H1 (cell line): ENCODE measurements at regions not wholly inside any gene's neighbourhood (a gene's known extent, or its start where the extent isn't known, plus 50 kb on each side); places are given as distances from the start of the nearest gene placed in this dataset.

Experiments
- CTCF ChIA-PET: fragments of 300-600 bp; sonication (Branson Sonifier 250); formaldehyde crosslinking; loops from one replicate; lab custom pipeline; 2021; ENCODE audit not compliant: partially characterized antibody; lab: Charles Lee
- POLR2A ChIA-PET: fragments of 300-600 bp; sonication (Branson Sonifier 250); formaldehyde crosslinking; loops from one replicate; lab custom pipeline; 2021; ENCODE audit warnings: inconsistent platforms; ENCODE audit not compliant: partially characterized antibody; lab: Charles Lee
- DNase-seq, 2 experiments: peaks; one replicate each; pipeline versions ENCODE4 v3.0.0 to v3.0.0-alpha.2; 2010 to 2022; ENCODE audit warnings: low spot score in 2 of 2, low read depth in 1 of 2, mixed read lengths in 1 of 2
- FAIRE-seq: peaks from 2 replicates; lab custom pipeline; 2011; peaks lifted over from hg19 to GRCh38; lab: Jason Lieb, UNC
- H2AFZ ChIP-seq: 2 replicates; pipeline ENCODE4 v1.8.1; 2012; ENCODE audit warnings: low read length, inconsistent platforms
- H2AK5ac ChIP-seq: 2 replicates; pipeline ENCODE4 v1.6.1; 2013; ENCODE audit warnings: low read depth, low read length
- H2BK120ac ChIP-seq: replicated peaks from 2 replicates; pipeline ENCODE3; 2013; ENCODE audit warnings: low read depth, low read length, inconsistent platforms
- H2BK12ac ChIP-seq: 2 replicates; pipeline ENCODE4 v1.6.1; 2013; ENCODE audit warnings: low read depth, low read length
- H2BK15ac ChIP-seq: 2 replicates; pipeline ENCODE4 v1.6.1; 2013; ENCODE audit warnings: low read length
- H2BK20ac ChIP-seq: 2 replicates; pipeline ENCODE4 v1.6.1; 2013; ENCODE audit warnings: low read length
- H2BK5ac ChIP-seq: 2 replicates; pipeline ENCODE4 v1.6.1; 2013; ENCODE audit warnings: low read depth, low read length
- H3K14ac ChIP-seq: 2 replicates; pipeline ENCODE4 v1.6.1; 2013; ENCODE audit warnings: inconsistent platforms; ENCODE audit not compliant: insufficient read length
- H3K18ac ChIP-seq: 2 replicates; pipeline ENCODE4 v1.6.1; 2013; ENCODE audit warnings: low read length; ENCODE audit errors: extremely low read depth
- H3K23ac ChIP-seq: 2 replicates; pipeline ENCODE4 v1.6.1; 2013; ENCODE audit warnings: inconsistent platforms; ENCODE audit not compliant: insufficient read length
- H3K23me2 ChIP-seq: 2 replicates; pipeline ENCODE4 v1.6.1; 2013; ENCODE audit warnings: low read depth, low read length
- H3K27ac ChIP-seq: 2 replicates; pipeline ENCODE4 v1.6.1; 2011; ENCODE audit warnings: low read depth, low read length, inconsistent platforms
- H3K27me3 ChIP-seq, 4 experiments: replicated peaks in 1 of 4; 1 replicate in 1 of 4; 2 replicates in 3 of 4; pipeline versions ENCODE4 v1.6.1 to v1.8.1; 2011 to 2013; ENCODE audit warnings: low read length in 3 of 4, mild to moderate bottlenecking in 3 of 4, inconsistent platforms in 2 of 4, mixed read lengths in 2 of 4, moderate library complexity in 1 of 4; ENCODE audit not compliant: control insufficient read depth in 3 of 4, insufficient read depth in 3 of 4; ENCODE audit errors: extremely low read depth in 1 of 4
- H3K36me3 ChIP-seq, 4 experiments: 2 replicates each; pipeline versions ENCODE4 v1.6.1 to v1.8.1; 2011 to 2013; ENCODE audit warnings: mild to moderate bottlenecking in 4 of 4, low read length in 3 of 4, moderate library complexity in 2 of 4, control low read depth in 1 of 4, inconsistent platforms in 1 of 4; ENCODE audit not compliant: insufficient read depth in 4 of 4, control insufficient read depth in 2 of 4
- H3K4ac ChIP-seq: replicated peaks from 2 replicates; pipeline ENCODE3; 2013; ENCODE audit warnings: low read length, low read depth, mixed read lengths, inconsistent platforms; ENCODE audit not compliant: insufficient read length
- H3K4me1 ChIP-seq, 4 experiments: replicated peaks in 1 of 4; 1 replicate in 1 of 4; 2 replicates in 3 of 4; pipeline versions ENCODE4 v1.6.1 to v1.8.1; 2011 to 2013; ENCODE audit warnings: low read length in 3 of 4, inconsistent platforms in 2 of 4, mixed read lengths in 1 of 4; ENCODE audit not compliant: insufficient read depth in 4 of 4, control insufficient read depth in 3 of 4
- H3K4me2 ChIP-seq, 2 experiments: 2 replicates each; pipeline versions ENCODE4 v1.6.1 to v1.8.1; 2011 to 2013; ENCODE audit warnings: low read depth in 2 of 2, low read length in 2 of 2, control low read depth in 1 of 2, inconsistent platforms in 1 of 2, mild to moderate bottlenecking in 1 of 2; ENCODE audit not compliant: insufficient read depth in 1 of 2
- H3K4me3 ChIP-seq, 4 experiments: fragments of 200-600, 300-600 bp in 1 of 4; sonication (generic), shearing (Covaris generic), sonication (Bioruptor Twin) in 1 of 4; 2 replicates each; pipeline versions ENCODE4 v1.5.1 to v1.8.1; 2011 to 2016; ENCODE audit warnings: low read length in 4 of 4, low read depth in 3 of 4, control low read depth in 2 of 4, inconsistent platforms in 2 of 4, mild to moderate bottlenecking in 2 of 4, mixed read lengths in 1 of 4, moderate library complexity in 1 of 4; ENCODE audit not compliant: insufficient read depth in 2 of 4; ENCODE audit errors: extremely low read depth in 1 of 4
- H3K56ac ChIP-seq: replicated peaks from 2 replicates; pipeline ENCODE3; 2013; ENCODE audit warnings: low read depth, mild to moderate bottlenecking, mixed read lengths, low read length, inconsistent platforms; ENCODE audit not compliant: insufficient read length
- H3K79me1 ChIP-seq: 2 replicates; pipeline ENCODE4 v1.6.1; 2013; ENCODE audit warnings: low read depth, low read length, control low read depth
- H3K79me2 ChIP-seq, 2 experiments: 2 replicates each; pipeline versions ENCODE4 v1.6.1 to v1.8.1; 2012 to 2013; ENCODE audit warnings: low read length in 2 of 2, mild to moderate bottlenecking in 2 of 2, inconsistent platforms in 1 of 2; ENCODE audit not compliant: insufficient read depth in 2 of 2, control insufficient read depth in 1 of 2
- H3K9ac ChIP-seq, 4 experiments: replicated peaks in 1 of 4; 1 replicate in 1 of 4; 2 replicates in 3 of 4; pipeline versions ENCODE4 v1.6.1 to v1.8.1; 2011 to 2013; ENCODE audit warnings: low read depth in 3 of 4, low read length in 3 of 4, control low read depth in 2 of 4, mild to moderate bottlenecking in 2 of 4, moderate library complexity in 2 of 4, inconsistent platforms in 1 of 4; ENCODE audit errors: extremely low read depth in 1 of 4
- H3K9me3 ChIP-seq, 2 experiments: 2 replicates each; pipeline versions ENCODE4 v1.6.1 to v1.8.1; 2012 to 2013; ENCODE audit warnings: mild to moderate bottlenecking in 2 of 2, moderate library complexity in 2 of 2, control low read depth in 1 of 2, inconsistent platforms in 1 of 2, low read depth in 1 of 2, low read length in 1 of 2, mixed read lengths in 1 of 2; ENCODE audit not compliant: insufficient read depth in 2 of 2
- H4K20me1 ChIP-seq, 2 experiments: replicated peaks in 1 of 2; 2 replicates each; pipeline versions ENCODE3 to v1.8.1; 2011 to 2013; ENCODE audit warnings: inconsistent platforms in 2 of 2, low read length in 2 of 2, mild to moderate bottlenecking in 1 of 2; ENCODE audit not compliant: insufficient read depth in 2 of 2, control insufficient read depth in 1 of 2
- H4K5ac ChIP-seq: 2 replicates; pipeline ENCODE4 v1.6.1; 2013; ENCODE audit warnings: low read length, low read depth, mixed read lengths, inconsistent platforms; ENCODE audit not compliant: insufficient read length
- H4K8ac ChIP-seq: 2 replicates; pipeline ENCODE4 v1.8.0; 2013; ENCODE audit warnings: mild to moderate bottlenecking, moderate library complexity, low read length, inconsistent platforms; ENCODE audit not compliant: insufficient read depth; ENCODE audit errors: extremely low read depth
- H4K91ac ChIP-seq: replicated peaks from 2 replicates; pipeline ENCODE3; 2013; ENCODE audit warnings: low read length, mixed read lengths, inconsistent platforms; ENCODE audit not compliant: insufficient read length
- BACH1 ChIP-seq: IDR thresholded peaks from 2 replicates; pipeline ENCODE4 v1.6.1; 2012; ENCODE audit warnings: low read length, improper control_type of control experiment
- CBX5 ChIP-seq: fragments of 300-800, 300-1000 bp; sonication (generic); IDR thresholded peaks from 2 replicates; pipeline ENCODE4 v1.7.1; 2016; ENCODE audit warnings: antibody characterized with exemption, low read length, low read depth
- CEBPB ChIP-seq: IDR thresholded peaks from 2 replicates; pipeline ENCODE4 v1.6.1; 2012; ENCODE audit warnings: low read depth, low read length
- CHD2 ChIP-seq: IDR thresholded peaks from 2 replicates; pipeline ENCODE4 v1.6.1; 2012; ENCODE audit warnings: low read length, improper control_type of control experiment
- EGR1 ChIP-seq: IDR thresholded peaks from 2 replicates; pipeline ENCODE4 v1.6.1; 2011; ENCODE audit warnings: low read depth, low read length, borderline replicate concordance
- EZH2 ChIP-seq: fragments of 200-600 bp; sonication (generic); IDR thresholded peaks from 2 replicates; pipeline ENCODE4 v1.7.1; 2012; ENCODE audit warnings: low read depth, mild to moderate bottlenecking, moderate library complexity, low read length, inconsistent platforms; ENCODE audit not compliant: severe bottlenecking
- GABPA ChIP-seq: IDR thresholded peaks from 2 replicates; pipeline ENCODE4 v1.6.1; 2011; ENCODE audit warnings: mild to moderate bottlenecking, low read length, moderate library complexity, borderline replicate concordance; ENCODE audit not compliant: insufficient read depth
- GTF2F1 ChIP-seq: IDR thresholded peaks from 2 replicates; pipeline ENCODE4 v1.6.1; 2012; ENCODE audit warnings: low read depth, low read length, improper control_type of control experiment, borderline replicate concordance
- HDAC6 ChIP-seq: IDR thresholded peaks from one replicate; pipeline ENCODE4 v1.7.1; 2012; ENCODE audit warnings: low read depth, mild to moderate bottlenecking, inconsistent platforms, low read length, moderate library complexity
- JUND ChIP-seq: IDR thresholded peaks from 2 replicates; pipeline ENCODE4 v1.6.1; 2011; ENCODE audit warnings: mild to moderate bottlenecking, improper control_type of control experiment, low read length
- NRF1 ChIP-seq: IDR thresholded peaks from 2 replicates; pipeline ENCODE4 v1.6.1; 2011; ENCODE audit warnings: mild to moderate bottlenecking, low read depth, low read length, improper control_type of control experiment
- POU5F1 ChIP-seq: IDR thresholded peaks from 2 replicates; pipeline ENCODE4 v1.6.1; 2011; ENCODE audit warnings: low read depth, mild to moderate bottlenecking, low read length, moderate library complexity
- SP4 ChIP-seq: IDR thresholded peaks from 2 replicates; pipeline ENCODE4 v1.6.1; 2012; ENCODE audit warnings: low read length, inconsistent platforms
- USF2 ChIP-seq: IDR thresholded peaks from 2 replicates; pipeline ENCODE4 v1.6.1; 2011; ENCODE audit warnings: low read length, improper control_type of control experiment
- ZNF274 ChIP-seq: IDR thresholded peaks from 2 replicates; pipeline ENCODE4 v1.7.0; 2012; ENCODE audit warnings: low read length, borderline replicate concordance; ENCODE audit errors: extremely low read depth
- WGBS, 2 experiments: shearing (Covaris generic) in 1 of 2; methylation state at CpG; one replicate each; pipeline versions ENCODE4 v1.1.6 to v1.1.7; 2013 to 2015; ENCODE audit warnings: low lambda C conversion rate in 2 of 2, mixed read lengths in 2 of 2, inconsistent platforms in 1 of 2, low coverage in 1 of 2, missing lambda C conversion rate in 1 of 2; ENCODE audit not compliant: insufficient replicate concordance in 2 of 2, insufficient coverage in 1 of 2, insufficient read length in 1 of 2; ENCODE audit errors: extremely low coverage in 1 of 2, missing lambda C conversion rate in 1 of 2; 5-methylcytosine and 5-hydroxymethylcytosine counted together

- no peak overlapping the region for H2BK5ac ChIP-seq
- no peaks in the 10 kb centered on the region for H3K36me3 ChIP-seq
- no peaks in the 10 kb centered on the region for H4K20me1 ChIP-seq
- ChIA-PET CTCF (interaction anchor here (0.9 kb wide), 1 partner anchor 160 kb away, joined by 4 read pairs; no protein-coding TSS in a partner anchor), POLR2A (no interaction called here)
- H3K4me2 ChIP-seq, result no peak overlapping the region
- no peaks in the 10 kb centered on the region for H3K9me3 ChIP-seq
- H3K9ac ChIP-seq, result no peak overlapping the region
- no peak overlapping the region for H3K4me3 ChIP-seq
- no peaks in the 10 kb centered on the region for H3K79me1 ChIP-seq
- H2AK5ac ChIP-seq, result no peak overlapping the region
- no peak overlapping the region for H3K56ac ChIP-seq
- H4K5ac ChIP-seq, result no peak overlapping the region
- H2BK12ac ChIP-seq, result no peak overlapping the region
- no peak overlapping the region for H2BK20ac ChIP-seq
- no peaks in the 10 kb centered on the region for H3K79me2 ChIP-seq
- H3K23me2 ChIP-seq, result no peaks in the 10 kb centered on the region
- no peaks in the 10 kb centered on the region for H3K4me1 ChIP-seq
- no peak overlapping the region for H3K14ac ChIP-seq
- no peak overlapping the region for H2AFZ ChIP-seq
- no peak overlapping the region for H2BK120ac ChIP-seq
- H2BK15ac ChIP-seq, result no peak overlapping the region
- no peak overlapping the region for H4K8ac ChIP-seq
- H4K91ac ChIP-seq, result no peak overlapping the region
- no peak overlapping the region for H3K18ac ChIP-seq
- DNase-seq, result no peak
- 74% methylated on average over 2 of the region's 2 CpGs; no CpG with 5 or more reads in 1 of the 2 experiments for WGBS, 2 experiments
- no peak for FAIRE-seq
- no peak overlapping the region for H3K23ac ChIP-seq
- no peak overlapping the region for H3K27ac ChIP-seq
- peaks cover 0 to 1% (median 0%) of the 10 kb centered on the region in 4 experiments; a peak in 1 of 7 replicates for H3K27me3 ChIP-seq
- H3K4ac ChIP-seq, result no peak overlapping the region
- TF ChIP-seq GTF2F1 (no peak), CEBPB (no peak), SP4 (no peak), EGR1 (no peak), ZNF274 (no peak), BACH1 (no peak), HDAC6 (no peak), GABPA (no peak), CHD2 (no peak), EZH2 (no peak), USF2 (no peak), JUND (no peak), CBX5 (no peak), NRF1 (no peak), POU5F1 (no peak)
Measured at GRCh38 chr13:81713201-81713600, 1372.3 kb upstream of the SPRY2 start.
